Large intestine (tissue), 3 donors: ENCODE measurements at regions not wholly inside any gene's neighbourhood (a gene's known extent, or its start where the extent isn't known, plus 50 kb on each side); places are given as distances from the start of the nearest gene placed in this dataset.

Experiments
- DNase-seq, 2 donors: peaks; one replicate each; pipeline versions ENCODE4 v3.0.0 to v3.0.0-alpha.2; 2013
- H3K27ac ChIP-seq: one replicate; pipeline ENCODE4 v1.5.1; 2013; ENCODE audit warnings: low read length
- H3K27me3 ChIP-seq: 2 replicates; pipeline ENCODE4 v1.6.1; 2013; ENCODE audit warnings: low read length; ENCODE audit not compliant: control insufficient read depth, insufficient read depth
- H3K36me3 ChIP-seq: 2 replicates; pipeline ENCODE4 v1.6.1; 2013; ENCODE audit warnings: low read length; ENCODE audit not compliant: control insufficient read depth, insufficient read depth
- H3K4me1 ChIP-seq: one replicate; pipeline ENCODE4 v1.6.1; 2013; ENCODE audit warnings: low read length; ENCODE audit not compliant: control insufficient read depth, insufficient read depth
- H3K4me3 ChIP-seq: one replicate; pipeline ENCODE4 v1.5.1; 2013; ENCODE audit warnings: low read length
- H3K9me3 ChIP-seq: one replicate; pipeline ENCODE4 v1.6.1; 2013; ENCODE audit warnings: mild to moderate bottlenecking, low read depth, low read length, moderate library complexity; ENCODE audit not compliant: control insufficient read depth
- WGBS: methylation state at CpG from one replicate; pipeline ENCODE4 v1.1.5; 2013; ENCODE audit warnings: low lambda C conversion rate; ENCODE audit not compliant: insufficient coverage; 5-methylcytosine and 5-hydroxymethylcytosine counted together

GRCh38 chr1:75067975-75068374 lies 66.2 kb upstream of the LHX8 start:
- Histone ChIP-seq H3K9me3 (no peaks in the 10 kb centered on the region), H3K36me3 (no peaks in the 10 kb centered on the region), H3K27ac (no peak overlapping the region), H3K4me3 (no peak overlapping the region), H3K27me3 (no peaks in the 10 kb centered on the region), H3K4me1 (no peaks in the 10 kb centered on the region)
- WGBS: no CpG with 5 or more reads among the region's 1 CpG
- DNase-seq: no peak

DNA sequence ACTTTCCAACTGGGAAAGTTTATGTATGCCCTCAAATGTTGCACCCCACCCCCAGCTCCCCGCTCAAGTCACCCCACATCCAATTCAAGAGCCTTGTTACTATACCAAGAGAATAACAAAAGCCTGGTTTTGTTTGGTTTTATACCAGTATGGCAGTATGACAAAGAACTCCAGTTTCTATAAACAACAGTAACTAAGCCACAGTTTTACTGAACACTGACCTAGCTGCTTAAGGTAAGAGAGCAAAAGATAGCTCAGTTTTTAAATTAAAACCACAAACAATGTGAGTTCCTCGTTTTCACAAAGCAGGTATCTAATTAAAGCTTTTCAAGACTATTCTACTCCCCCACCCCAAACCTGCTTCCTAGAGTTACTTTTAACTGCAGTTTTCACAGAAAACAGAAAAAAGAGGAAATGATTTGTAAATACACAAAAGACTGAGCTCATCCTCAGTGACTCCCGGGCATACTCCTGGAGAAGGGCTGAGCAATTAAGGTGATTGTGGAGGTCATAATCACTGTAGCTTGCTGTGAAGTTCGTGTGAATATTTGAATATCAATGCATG lies 59.3 kb upstream of the LHX8 start:
- Histone ChIP-seq H3K27ac (no peak overlapping the region), H3K9me3 (no peaks in the 10 kb centered on the region), H3K36me3 (no peaks in the 10 kb centered on the region), H3K27me3 (no peaks in the 10 kb centered on the region), H3K4me1 (no peaks in the 10 kb centered on the region), H3K4me3 (no peak overlapping the region)
- WGBS: 33% methylated on average over 2 of the region's 4 CpGs
- DNase-seq: no peak

- H3K9me3 ChIP-seq: no peaks in the 10 kb centered on the region
- H3K27me3 ChIP-seq: no peaks in the 10 kb centered on the region
- WGBS: 75% methylated on average over 2 of the region's 4 CpGs
- H3K4me3 ChIP-seq: no peak overlapping the region
- H3K4me1 ChIP-seq: no peaks in the 10 kb centered on the region
- H3K27ac ChIP-seq: no peak overlapping the region
- DNase-seq: no peak
- no peaks in the 10 kb centered on the region for H3K36me3 ChIP-seq
Measured at GRCh38 chr1:75079538-75080290, 54.5 kb upstream of the LHX8 start.

GRCh38 chr1:75083223-75083622 lies 51.0 kb upstream of the LHX8 start:
- WGBS: no CpG with 5 or more reads among the region's 1 CpG
- Histone ChIP-seq H3K4me3 (no peak overlapping the region), H3K9me3 (no peaks in the 10 kb centered on the region), H3K4me1 (no peaks in the 10 kb centered on the region), H3K27ac (no peak overlapping the region), H3K36me3 (no peaks in the 10 kb centered on the region), H3K27me3 (no peaks in the 10 kb centered on the region)
- DNase-seq: no peak

- H3K27ac ChIP-seq: no peak overlapping the region
- H3K9me3 ChIP-seq: no peaks in the 10 kb centered on the region
- no peaks in the 10 kb centered on the region for H3K36me3 ChIP-seq
- H3K4me3 ChIP-seq: no peak overlapping the region
- no peaks in the 10 kb centered on the region for H3K27me3 ChIP-seq
- no peaks in the 10 kb centered on the region for H3K4me1 ChIP-seq
- no peak for DNase-seq
- 91% methylated on average over 2 of the region's 4 CpGs for WGBS
Measured at GRCh38 chr1:75083848-75084514, 50.2 kb upstream of the LHX8 start.
